ENCODE measurements at regions not wholly inside any gene's neighbourhood (a gene's known extent, or its start where the extent isn't known, plus 50 kb on each side); places are given as distances from the start of the nearest gene placed in this dataset.

- no peak for TF ChIP-seq CTCF (IDR thresholded peaks at IDR 0.05; ENCODE audit: insufficient read depth in 1 of 2, low read depth in 1 of 2, low read length in 1 of 2, severe bottlenecking in 1 of 2, unreplicated experiment in 1 of 2)
- H3K9me3 ChIP-seq = no peaks in the 10 kb centered on the region
- POLR2A ChIA-PET = no interaction called here
- H3K4me3 Mint-ChIP-seq (ENCODE audit: unreplicated experiment) = no peak overlapping the region
- no peaks in the 10 kb centered on the region for H3K4me1 Mint-ChIP-seq (ENCODE audit: low read depth, unreplicated experiment)
- H3K4me1 ChIP-seq = no peaks in the 10 kb centered on the region
- no TSS peak for BruUV-seq (replicated peaks)
- H3K36me3 Mint-ChIP-seq (ENCODE audit: insufficient read depth, unreplicated experiment) = no peaks in the 10 kb centered on the region
- no peak overlapping the region for H3K4me3 ChIP-seq (ENCODE audit: low read depth, low read length)
- CTCF ChIA-PET = no interaction called here
- no peak for DNase-seq
- peaks cover 7% of the 10 kb centered on the region for H3K27me3 Mint-ChIP-seq (ENCODE audit: insufficient read depth, unreplicated experiment)
- H3K9me3 Mint-ChIP-seq (ENCODE audit: unreplicated experiment) = no peaks in the 10 kb centered on the region
- H3K27ac Mint-ChIP-seq (ENCODE audit: unreplicated experiment) = no peak overlapping the region
- H3K27me3 ChIP-seq (replicated peaks; ENCODE audit: control insufficient read depth, insufficient read depth, low read length) = no peaks in the 10 kb centered on the region
- no peaks in the 10 kb centered on the region for H3K36me3 ChIP-seq (ENCODE audit: control insufficient read depth, insufficient read depth, low read length)
- intact Hi-C loops (cut with micrococcal nuclease; ENCODE audit: unreplicated experiment) = no loop called here
These were observed 207.3 kb downstream of the HS3ST3B1 start for GRCh38 chr17:14508156-14508555.

- H3K4me3 Mint-ChIP-seq (ENCODE audit: unreplicated experiment) = no peak overlapping the region
- intact Hi-C loops (cut with micrococcal nuclease; ENCODE audit: unreplicated experiment) = no loop called here
- H3K4me1 ChIP-seq = no peaks in the 10 kb centered on the region
- CTCF ChIA-PET = no interaction called here
- POLR2A ChIA-PET = no interaction called here
- H3K27me3 ChIP-seq (replicated peaks; ENCODE audit: control insufficient read depth, insufficient read depth, low read length) = no peaks in the 10 kb centered on the region
- no peak overlapping the region for H3K4me3 ChIP-seq (ENCODE audit: low read depth, low read length)
- TF ChIP-seq CTCF (IDR thresholded peaks at IDR 0.05; ENCODE audit: insufficient read depth in 1 of 2, low read depth in 1 of 2, low read length in 1 of 2, severe bottlenecking in 1 of 2, unreplicated experiment in 1 of 2) = no peak
- H3K36me3 ChIP-seq (ENCODE audit: control insufficient read depth, insufficient read depth, low read length) = no peaks in the 10 kb centered on the region
- BruUV-seq (replicated peaks) = no TSS peak
- DNase-seq = no peak
- no peaks in the 10 kb centered on the region for H3K4me1 Mint-ChIP-seq (ENCODE audit: low read depth, unreplicated experiment)
- H3K36me3 Mint-ChIP-seq (ENCODE audit: insufficient read depth, unreplicated experiment) = no peaks in the 10 kb centered on the region
- H3K27me3 Mint-ChIP-seq (ENCODE audit: insufficient read depth, unreplicated experiment) = peaks cover 7% of the 10 kb centered on the region
- no peaks in the 10 kb centered on the region for H3K9me3 ChIP-seq
- no peak overlapping the region for H3K27ac Mint-ChIP-seq (ENCODE audit: unreplicated experiment)
- no peaks in the 10 kb centered on the region for H3K9me3 Mint-ChIP-seq (ENCODE audit: unreplicated experiment)
These were observed 205.5 kb downstream of the HS3ST3B1 start for GRCh38 chr17:14506364-14506763.

- H3K27me3 Mint-ChIP-seq (ENCODE audit: insufficient read depth, unreplicated experiment) = peaks cover 7% of the 10 kb centered on the region
- no peak for DNase-seq
- no peaks in the 10 kb centered on the region for H3K4me1 ChIP-seq
- H3K36me3 ChIP-seq (ENCODE audit: control insufficient read depth, insufficient read depth, low read length) = no peaks in the 10 kb centered on the region
- no peaks in the 10 kb centered on the region for H3K9me3 Mint-ChIP-seq (ENCODE audit: unreplicated experiment)
- no peaks in the 10 kb centered on the region for H3K36me3 Mint-ChIP-seq (ENCODE audit: insufficient read depth, unreplicated experiment)
- no peaks in the 10 kb centered on the region for H3K27me3 ChIP-seq (replicated peaks; ENCODE audit: control insufficient read depth, insufficient read depth, low read length)
- intact Hi-C loops (cut with micrococcal nuclease; ENCODE audit: unreplicated experiment) = no loop called here
- TF ChIP-seq CTCF (IDR thresholded peaks at IDR 0.05; ENCODE audit: insufficient read depth in 1 of 2, low read depth in 1 of 2, low read length in 1 of 2, severe bottlenecking in 1 of 2, unreplicated experiment in 1 of 2) = no peak
- H3K9me3 ChIP-seq = no peaks in the 10 kb centered on the region
- H3K4me1 Mint-ChIP-seq (ENCODE audit: low read depth, unreplicated experiment) = no peaks in the 10 kb centered on the region
- ChIA-PET POLR2A (no interaction called here), CTCF (no interaction called here)
- no peak overlapping the region for H3K4me3 Mint-ChIP-seq (ENCODE audit: unreplicated experiment)
- H3K27ac Mint-ChIP-seq (ENCODE audit: unreplicated experiment) = no peak overlapping the region
- no peak overlapping the region for H3K4me3 ChIP-seq (ENCODE audit: low read depth, low read length)
- BruUV-seq (replicated peaks) = no TSS peak
These were observed 204.7 kb downstream of the HS3ST3B1 start for GRCh38 chr17:14505606-14506005.

Measured in Caco-2 (cell line).